ENCODE measurements at regions not wholly inside any gene's neighbourhood (a gene's known extent, or its start where the extent isn't known, plus 50 kb on each side); places are given as distances from the start of the nearest gene placed in this dataset.

DNA sequence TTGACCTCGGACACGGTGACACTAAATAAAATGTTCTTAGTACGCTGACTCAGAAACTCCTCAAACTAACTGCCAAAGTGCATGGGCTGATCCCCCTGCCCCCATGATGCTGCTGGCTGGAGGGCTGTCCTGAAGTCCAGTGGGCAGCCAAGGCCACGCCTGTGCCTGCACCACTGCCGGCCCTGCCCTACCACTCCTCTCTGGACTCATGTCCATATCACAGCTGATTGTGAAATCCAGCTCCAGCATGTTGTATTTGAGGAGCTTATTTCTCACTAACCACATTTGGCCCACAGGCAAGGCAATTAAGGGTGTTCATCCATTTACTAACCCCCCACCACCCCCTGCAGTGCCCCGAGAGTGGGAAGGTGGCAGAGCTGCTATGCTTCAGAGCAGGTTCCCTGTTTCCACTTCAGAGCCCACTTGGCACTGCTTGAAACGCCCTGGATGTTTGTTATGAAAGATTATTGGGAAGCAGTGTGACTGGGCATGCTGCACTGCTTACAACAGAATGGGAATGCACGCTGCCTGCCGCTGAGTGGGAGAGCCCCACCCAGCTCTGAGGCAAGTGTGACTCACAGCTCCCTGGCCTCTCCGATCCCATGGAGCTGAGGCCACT is 114.0 kb downstream of the UQCRFS1 start:
- intact Hi-C loops (cut with DNase I): no loop called here
- peak in 7 of 10 donors; percentile 10 to 90 (median 51) for DNase-seq

DNA sequence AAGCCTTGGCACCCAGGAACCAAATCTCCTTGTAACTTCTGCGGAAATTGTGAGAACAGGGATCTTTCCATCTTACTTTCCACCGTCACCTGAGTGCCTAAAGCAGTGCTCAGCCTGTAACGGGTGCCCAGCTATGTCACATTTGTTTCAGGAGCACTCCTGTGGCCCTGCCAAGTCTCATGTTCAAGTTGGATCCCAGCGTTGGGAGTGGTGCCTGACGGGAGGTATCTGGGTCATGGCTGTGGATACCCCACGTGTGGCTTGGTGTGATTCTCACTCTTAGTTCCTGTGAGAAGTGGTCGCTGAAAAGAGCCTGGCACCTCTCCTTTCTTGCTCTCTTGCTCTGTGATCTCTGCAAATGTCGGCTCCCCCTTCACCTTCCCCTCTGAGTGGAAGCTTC is 114.9 kb downstream of the UQCRFS1 start:
- peak in 1 of 10 donors; percentile 21 for DNase-seq
- intact Hi-C loops (cut with DNase I): no loop called here

DNA sequence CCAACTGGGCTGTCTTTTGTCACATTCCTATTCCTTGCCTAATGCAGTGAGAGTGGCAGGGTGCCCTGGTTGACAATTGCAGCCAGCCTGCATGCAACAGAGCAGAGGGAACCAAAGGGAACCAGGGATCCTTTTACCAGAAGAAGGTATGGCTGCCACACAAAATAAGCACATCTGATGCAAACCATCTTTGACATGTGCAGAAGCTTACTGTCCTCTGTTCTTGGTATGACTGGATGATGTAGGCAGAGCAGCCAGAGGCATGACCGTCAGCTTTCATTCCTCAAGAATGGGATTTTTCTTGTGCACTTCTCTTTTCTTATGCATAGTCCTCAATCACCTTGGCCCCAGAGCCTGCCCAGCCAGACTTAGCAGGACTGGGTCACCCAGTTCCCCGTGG is 116.1 kb downstream of the UQCRFS1 start:
- DNase-seq: peak in 1 of 10 donors; percentile 35
- intact Hi-C loops (cut with DNase I): no loop called here

DNA sequence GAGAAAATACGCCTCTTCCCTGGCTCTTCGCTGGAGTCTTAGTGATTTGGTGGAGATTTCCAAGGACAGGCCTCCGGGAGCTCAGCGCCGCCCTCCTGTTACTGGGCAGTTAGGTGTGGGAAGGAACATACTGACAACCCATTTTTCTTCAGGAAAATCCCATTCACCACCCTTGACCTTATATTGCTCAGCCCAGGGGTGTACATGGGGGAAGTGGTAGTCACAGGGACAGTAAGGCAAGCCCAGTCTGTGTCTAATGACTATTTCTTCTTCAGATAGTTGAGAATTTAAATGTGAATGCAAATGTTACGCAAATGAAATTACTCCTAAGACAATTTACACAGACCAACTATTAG is 119.4 kb downstream of the UQCRFS1 start:
- intact Hi-C loops (cut with DNase I): no loop called here
- no peak for DNase-seq

DNA sequence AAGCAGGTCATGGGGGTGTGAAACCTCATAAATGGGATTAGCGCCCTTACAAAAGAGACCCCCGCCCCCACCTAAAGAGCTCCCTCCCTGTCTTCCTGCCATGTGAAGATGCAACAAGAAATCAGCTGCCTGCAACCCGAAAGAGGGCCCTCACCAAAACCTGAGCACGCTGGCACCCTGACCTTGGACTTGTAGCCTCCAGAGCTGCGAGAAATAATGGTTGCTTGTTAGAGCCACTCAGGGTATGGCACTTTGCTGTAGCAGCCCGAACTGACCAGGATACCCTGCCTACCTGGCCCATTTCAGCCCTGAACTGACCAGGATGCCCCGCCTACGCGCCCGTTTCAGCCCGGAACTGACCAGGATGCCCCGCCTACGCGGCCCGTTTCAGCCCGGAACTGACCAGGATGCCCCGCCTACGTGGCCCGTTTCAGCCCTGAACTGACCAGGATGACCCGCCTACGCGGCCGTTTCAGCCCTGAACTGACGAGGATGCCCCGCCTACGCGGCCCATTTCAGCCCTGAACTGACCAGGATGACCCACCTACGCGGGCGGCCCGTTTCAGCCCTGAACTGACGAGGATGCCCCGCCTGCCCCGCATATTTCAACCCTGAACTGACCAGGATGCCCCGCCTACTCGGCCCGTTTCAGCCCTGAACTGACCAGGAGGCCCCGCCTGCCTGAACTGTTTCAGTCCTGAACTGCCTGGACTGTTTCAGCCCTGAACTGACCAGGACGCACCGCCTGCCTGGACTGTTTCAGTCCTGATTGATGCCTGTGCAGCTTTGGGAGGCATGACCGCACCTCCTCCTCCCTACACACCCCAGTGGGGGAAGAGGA is 120.0 kb downstream of the UQCRFS1 start:
- peak in 2 of 10 donors; percentile 70 to 71 for DNase-seq
- intact Hi-C loops (cut with DNase I): no loop called here

DNA sequence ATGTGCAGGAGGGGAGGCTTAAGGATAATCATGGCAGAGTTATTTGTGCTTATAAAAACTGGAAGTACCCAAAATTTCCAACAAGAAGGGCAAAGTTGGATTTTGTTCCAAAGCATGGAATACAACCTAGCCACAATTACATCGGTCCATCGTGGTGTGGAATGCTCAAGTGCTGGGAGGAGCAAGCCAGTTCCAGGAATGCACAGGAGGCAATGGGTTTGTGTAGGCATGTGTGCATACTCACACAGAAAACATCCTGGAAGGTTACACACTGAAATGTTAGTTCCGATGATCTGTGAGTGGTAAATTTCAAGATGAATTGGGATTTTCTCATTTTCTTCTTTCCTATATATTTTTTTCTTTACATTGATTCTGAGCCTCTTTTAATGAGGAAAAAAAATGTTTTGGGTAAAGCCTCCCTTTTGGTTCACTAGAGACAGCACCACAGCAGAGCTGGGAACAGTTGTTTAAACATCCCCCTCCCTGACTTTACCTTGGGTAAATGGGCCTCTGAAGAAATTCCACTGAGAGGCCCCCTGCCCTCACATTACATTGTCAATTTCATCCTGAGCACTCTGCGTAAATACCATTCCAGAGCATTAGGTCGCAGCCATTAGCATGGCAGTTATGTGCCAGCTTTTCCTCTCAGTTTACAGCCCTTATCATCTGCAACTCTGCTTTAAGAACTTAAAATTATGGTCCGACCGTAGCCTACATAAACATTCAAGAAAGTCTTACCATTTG is 122.0 kb downstream of the UQCRFS1 start:
- intact Hi-C loops (cut with DNase I): no loop called here
- no peak for DNase-seq

DNA sequence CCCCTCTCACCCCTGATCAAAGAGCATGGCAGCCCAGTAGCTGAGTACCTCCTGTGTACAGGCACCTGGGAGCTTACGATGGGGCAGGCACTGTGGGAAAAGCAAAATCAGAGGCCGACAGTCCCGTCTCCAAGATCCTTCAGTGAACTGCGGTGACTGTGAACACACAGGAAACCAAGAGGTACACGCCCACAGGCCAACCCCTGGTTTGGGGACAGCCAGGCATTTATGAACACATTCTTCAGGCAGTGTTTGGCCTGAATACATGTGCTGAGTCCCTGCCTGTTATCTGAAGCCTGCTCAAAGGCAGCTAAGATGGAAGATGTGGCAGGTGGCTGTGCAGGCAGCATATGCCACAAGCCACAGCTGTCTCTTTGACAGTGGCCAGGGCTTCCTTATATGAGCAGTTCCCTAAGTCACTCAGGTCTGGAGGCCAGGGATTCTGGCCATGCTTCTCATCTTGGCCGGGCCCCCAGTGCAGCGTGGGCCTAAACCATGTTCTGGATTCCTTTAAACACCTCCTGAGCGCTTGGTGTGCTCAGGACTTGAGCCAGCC is 123.6 kb downstream of the UQCRFS1 start:
- intact Hi-C loops (cut with DNase I): no loop called here
- DNase-seq: peak in 2 of 10 donors; percentile 7 to 68

DNA sequence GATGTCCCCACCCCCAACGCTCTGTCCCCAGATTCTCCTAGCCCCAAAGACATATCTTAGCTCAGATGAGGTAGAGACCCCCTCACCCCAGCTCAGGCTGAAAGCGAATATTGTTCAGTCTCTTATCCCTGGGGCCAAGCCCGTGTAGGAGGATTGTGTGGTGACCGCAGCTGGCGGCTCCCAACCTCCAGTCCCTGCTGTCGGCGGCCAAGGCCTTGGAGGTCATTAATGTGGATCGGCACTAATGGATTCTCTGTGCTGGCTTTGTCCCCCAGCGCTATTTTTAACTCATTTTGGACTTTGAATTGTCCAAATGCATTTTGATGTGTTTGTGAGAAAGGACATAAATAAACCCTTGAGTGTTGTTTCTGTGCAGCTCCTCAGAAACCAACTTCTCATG is 124.2 kb downstream of the UQCRFS1 start:
- intact Hi-C loops (cut with DNase I): no loop called here
- peak in 4 of 10 donors; percentile 20 to 84 (median 30) for DNase-seq

DNA sequence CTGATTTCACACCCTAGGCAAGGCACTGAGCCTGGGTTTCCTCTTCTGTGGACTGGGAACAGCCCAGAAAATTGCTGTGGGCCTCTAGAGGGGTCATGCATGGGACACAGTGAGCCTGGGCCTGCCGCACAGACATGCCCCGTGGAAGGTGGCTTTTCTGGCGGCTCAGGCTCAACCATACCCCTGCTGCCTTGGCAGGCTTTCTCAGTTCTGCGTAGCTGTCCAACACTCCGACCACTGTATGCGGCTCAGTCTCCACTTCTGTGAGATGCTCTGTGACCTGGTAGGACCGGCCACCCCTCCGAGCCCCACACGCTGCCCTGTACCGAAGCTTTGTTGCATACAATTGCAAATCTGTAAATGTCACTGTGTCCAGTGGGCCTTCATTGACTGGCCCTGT is 126.3 kb downstream of the UQCRFS1 start:
- DNase-seq: peak in 1 of 10 donors; percentile 55
- intact Hi-C loops (cut with DNase I): no loop called here

DNA sequence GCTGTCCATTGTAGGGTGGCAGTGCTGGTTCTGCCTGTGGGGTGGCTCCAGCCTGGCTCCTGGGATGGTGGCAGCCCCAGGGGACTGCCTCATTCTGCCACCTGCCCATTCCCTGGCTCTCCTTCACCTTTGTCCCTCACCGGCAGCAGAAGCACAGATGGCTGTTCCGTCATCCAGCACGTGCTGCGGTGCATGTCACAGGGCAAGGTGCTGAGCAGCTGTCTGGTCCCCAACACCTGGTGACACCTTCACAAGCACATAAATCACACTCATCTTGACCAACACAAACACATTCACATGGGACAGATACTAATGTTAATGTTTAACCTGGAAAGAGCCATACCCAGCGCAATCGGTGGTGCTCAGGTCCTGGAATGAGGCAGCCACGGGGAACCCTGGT is 126.8 kb downstream of the UQCRFS1 start:
- DNase-seq: peak in 1 of 10 donors; percentile 16
- intact Hi-C loops (cut with DNase I): no loop called here

DNA sequence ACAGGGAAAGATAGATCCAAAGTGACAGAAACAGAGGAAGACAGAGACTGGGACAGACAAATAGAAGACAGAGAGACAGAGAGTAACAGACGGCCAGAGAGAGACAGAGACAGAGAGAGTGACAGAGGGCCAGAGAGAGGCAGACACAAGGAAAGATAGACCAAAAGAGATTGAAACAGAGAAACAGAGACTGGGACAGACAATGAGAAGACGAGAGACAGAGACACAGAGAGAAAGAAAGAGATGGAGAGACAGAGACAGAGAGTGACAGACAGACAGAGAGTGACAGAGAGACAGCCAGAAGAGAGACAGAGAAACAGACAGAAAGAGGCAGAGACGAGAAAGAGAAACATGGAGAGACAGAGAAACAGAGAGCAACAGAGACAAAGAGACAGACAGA is 127.3 kb downstream of the UQCRFS1 start:
- DNase-seq: no peak
- intact Hi-C loops (cut with DNase I): no loop called here

DNA sequence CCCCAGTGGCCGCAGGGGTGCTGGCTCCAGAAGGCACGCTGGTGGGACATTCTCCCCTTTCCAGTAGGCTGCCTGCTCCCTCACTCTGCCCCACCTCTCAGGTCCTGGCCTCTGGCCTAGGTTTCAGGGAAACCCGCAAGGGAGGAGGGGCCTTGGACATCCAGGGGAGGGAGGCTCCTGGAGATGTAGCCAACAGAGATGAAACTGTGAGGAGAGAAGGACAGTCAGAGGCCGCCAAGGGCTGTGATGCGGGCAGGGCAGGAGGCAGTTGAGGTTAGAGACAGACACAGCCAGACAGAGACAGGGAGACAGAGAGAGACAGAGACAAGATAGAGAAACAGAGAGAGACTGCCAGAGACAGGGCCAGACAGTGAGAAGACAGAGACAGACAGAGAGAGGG is 127.7 kb downstream of the UQCRFS1 start:
- intact Hi-C loops (cut with DNase I): no loop called here
- peak in 1 of 10 donors; percentile 67 for DNase-seq

DNA sequence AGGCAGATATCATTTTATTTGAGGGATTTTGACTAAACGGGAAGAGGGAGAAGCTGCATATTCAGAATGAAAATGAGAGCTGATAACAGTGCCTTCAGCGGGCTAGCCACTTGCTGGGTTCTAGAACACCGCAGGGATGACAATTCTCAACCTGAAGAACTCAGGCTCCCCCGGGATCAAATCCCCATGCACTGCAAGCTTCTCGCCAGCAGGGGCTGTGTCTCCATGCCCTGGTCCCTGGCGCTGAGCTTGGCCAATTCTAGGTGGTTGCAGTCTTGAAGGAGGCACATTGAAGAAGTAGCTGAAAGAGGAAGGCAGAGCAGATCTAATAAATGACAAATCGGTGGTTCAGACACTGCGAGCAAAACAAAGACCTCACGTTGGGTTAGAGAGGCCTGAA is 128.7 kb downstream of the UQCRFS1 start:
- intact Hi-C loops (cut with DNase I): no loop called here
- peak in 1 of 10 donors; percentile 65 for DNase-seq

DNA sequence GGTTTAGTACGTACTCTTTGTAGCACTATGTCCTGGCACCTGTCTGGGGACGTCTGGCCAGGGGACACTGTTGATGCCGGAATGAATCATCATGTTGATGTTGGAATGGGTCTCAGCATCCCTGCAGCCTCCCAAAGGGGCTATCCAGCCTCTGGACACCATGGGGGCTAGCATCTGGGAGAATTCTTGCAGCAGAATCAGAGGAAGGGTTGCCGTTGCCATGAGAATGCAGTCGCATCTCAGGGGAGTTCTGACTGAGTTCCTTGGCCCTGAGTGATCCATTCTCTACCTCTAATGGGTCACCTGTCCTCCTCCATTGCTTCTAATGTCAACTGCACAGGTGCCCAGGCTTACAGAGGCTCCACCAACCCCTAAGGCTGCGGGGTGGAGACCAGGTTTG is 129.1 kb downstream of the UQCRFS1 start:
- intact Hi-C loops (cut with DNase I): no loop called here
- peak in 1 of 10 donors; percentile 14 for DNase-seq

DNA sequence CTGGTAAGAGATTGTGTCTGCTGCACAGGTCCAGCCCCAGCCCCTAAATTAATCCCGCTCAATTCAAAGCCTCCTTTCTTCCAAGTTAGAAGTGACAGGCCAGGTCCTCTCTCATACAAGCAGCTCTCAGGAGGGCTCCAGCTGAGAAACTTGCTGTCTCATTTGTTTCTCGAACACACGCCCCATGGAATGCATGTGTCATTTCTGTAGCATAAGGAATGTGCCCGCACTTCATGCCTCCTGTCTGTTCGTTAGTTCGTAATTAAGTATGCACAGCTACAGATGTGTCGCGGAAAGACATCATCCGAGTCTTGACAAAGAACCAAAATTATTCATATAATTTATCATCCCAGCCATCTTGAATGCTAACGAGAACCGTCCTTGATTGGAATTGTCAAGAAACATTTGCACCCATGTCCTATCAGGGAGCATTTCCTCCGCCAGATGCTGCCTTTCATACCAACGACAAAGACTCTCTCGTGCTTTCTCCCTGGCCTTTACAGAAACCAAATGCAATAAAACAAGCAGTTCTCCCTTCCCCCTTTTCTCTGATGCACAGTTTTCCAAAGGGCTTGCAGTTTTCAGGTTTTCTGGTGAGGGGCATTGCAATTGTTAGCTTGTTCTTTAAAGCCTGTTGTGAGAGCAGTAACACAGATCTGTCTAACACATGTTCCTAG is 133.5 kb downstream of the UQCRFS1 start:
- intact Hi-C loops (cut with DNase I): no loop called here
- no peak for DNase-seq

DNA sequence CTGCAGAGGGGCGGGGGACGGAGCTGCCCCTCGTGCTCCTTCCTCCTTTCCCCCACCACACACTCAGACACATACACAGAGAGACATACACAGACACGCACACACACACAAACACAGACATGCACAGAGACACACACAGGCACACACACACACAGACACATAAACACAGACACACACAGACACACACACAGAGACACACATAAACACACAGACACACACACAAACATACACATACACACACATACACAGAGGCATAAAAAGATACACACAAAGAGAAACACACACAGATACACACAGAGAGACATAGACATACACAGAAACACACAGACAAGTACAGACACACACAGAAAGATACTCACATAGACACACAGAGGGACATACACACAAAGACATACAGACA is 136.0 kb downstream of the UQCRFS1 start:
- intact Hi-C loops (cut with DNase I): no loop called here
- no peak for DNase-seq

DNA sequence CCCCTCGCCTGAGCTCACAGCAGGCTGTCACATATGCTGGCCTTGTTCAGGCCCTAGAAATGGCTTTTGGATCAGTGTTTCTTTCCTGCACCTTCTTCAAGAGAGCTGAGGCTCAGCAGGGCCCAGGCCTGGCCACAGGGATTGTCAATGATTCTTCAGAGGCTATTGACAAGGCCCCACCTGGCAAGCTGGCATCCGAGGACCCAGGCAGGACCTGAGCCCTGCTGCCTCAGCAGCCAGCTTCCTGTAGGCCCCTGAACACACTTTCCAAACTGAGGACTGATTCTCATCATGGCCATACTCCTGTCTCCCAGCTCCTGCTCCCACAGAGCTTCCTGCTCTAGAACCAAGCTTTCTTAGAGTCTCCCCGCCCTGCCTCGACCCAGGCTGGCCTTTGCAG is 136.8 kb downstream of the UQCRFS1 start:
- intact Hi-C loops (cut with DNase I): no loop called here
- no peak for DNase-seq

DNA sequence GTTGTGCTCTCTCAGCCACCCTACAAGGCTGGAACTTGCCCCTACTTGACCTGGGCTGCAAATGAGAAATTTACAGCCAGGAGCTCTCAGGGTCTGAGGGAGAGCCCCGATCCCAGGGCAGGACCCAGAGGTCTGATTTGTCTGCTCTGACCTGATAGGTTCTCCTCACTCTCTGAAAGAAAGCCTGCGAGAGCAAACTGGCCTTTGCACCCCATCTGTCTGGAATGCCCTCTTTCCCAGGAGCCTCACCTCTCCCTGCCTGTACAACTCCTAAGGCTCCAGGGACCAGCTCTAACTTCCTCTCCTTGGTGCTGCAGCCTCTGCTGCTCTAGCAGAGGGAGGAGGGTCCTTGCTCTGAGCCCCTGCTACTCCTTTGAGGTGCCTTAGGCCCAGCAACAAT is 137.8 kb downstream of the UQCRFS1 start:
- DNase-seq: no peak
- intact Hi-C loops (cut with DNase I): no loop called here

DNA sequence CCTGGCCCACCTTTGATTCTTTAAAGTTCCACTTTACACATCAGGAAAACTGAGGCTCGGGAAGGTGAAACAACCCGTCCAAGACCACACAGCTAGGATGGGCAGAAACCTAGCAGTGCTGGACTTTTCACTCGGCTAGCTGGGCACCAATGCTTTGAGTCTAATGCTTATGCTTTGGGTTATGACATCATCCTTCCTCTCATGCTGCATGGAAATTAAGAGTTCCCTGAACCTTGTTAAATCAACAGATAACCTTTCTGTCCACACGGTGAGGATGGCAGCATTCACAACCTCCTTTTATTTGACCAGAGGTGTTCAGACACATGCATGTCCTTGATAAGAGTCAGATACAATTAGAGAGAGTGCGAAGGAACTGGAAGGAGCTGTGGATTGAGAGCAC is 138.4 kb downstream of the UQCRFS1 start:
- no peak for DNase-seq
- intact Hi-C loops (cut with DNase I): no loop called here

DNA sequence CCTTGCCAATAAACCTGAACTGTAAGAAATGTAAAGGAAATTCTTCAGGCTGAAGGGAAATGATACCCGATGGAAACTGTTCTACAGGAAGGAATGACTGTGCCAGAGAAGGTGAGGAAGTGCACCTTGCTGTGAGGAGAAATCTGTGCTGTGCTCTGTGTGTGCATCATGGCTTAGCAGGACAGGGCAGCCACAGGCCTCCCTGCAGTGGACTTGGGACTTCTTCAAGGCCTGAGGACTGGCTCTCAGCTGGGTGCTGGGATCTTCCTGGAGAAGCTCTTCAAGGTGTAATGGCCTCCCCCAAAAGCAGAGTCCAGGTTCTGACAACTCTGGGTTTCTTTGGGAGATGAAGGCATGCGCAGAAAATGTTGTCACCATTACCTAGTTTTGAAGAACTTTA is 145.1 kb downstream of the UQCRFS1 start:
- DNase-seq: no peak
- intact Hi-C loops (cut with DNase I): no loop called here
